HCT116 (cell line): ENCODE measurements at regions not wholly inside any gene's neighbourhood (a gene's known extent, or its start where the extent isn't known, plus 50 kb on each side); places are given as distances from the start of the nearest gene placed in this dataset.

Experiments used
- ATAC-seq: fragments of 200-7000 bp; cut with Tn5 transposase; 2 replicates; pipeline ENCODE4 v1.9.1; 2020; ENCODE audit warnings: mild to moderate bottlenecking, moderate library complexity
- BruUV-seq: library from RNA; stranded (reverse); fragments of 400-500 nt; replicated peaks from 2 replicates; lab custom pipeline; 2021; lab: Mats Ljungman, UMichigan
- CTCF ChIA-PET: fragments of 300-600 bp; sonication (Branson Sonifier 250); formaldehyde crosslinking; loops from one replicate; lab custom pipeline; 2021; ENCODE audit warnings: antibody characterized with exemption; lab: Charles Lee
- POLR2A ChIA-PET: fragments of 300-600, 350-600 bp; sonication (Branson Sonifier 250); formaldehyde crosslinking; loops from one replicate; lab custom pipeline; 2021; ENCODE audit warnings: antibody characterized with exemption; lab: Charles Lee
- RAD21 ChIA-PET, 2 experiments: fragments of 300-600 bp; sonication (Branson Sonifier 250); formaldehyde crosslinking; loops; one replicate each; lab custom pipeline; 2023; ENCODE audit warnings: low total read pairs in 2 of 2; ENCODE audit not compliant: uncharacterized antibody in 2 of 2, unreplicated experiment in 2 of 2, low non-redundant PET in 1 of 2; lab: Charles Lee
- DNase-seq: peaks from one replicate; pipeline ENCODE4 v3.0.0-alpha.2; 2010; ENCODE audit warnings: low read depth, low spot score
- H2AFZ ChIP-seq: fragments of 200-600 bp; shearing (Covaris generic), sonication (generic); 2 replicates; pipeline ENCODE4 v1.6.1; 2017; ENCODE audit warnings: low read depth, mixed run types, mixed read lengths, antibody characterized with exemption, low read length; ENCODE audit not compliant: poor library complexity, severe bottlenecking
- H3K27ac ChIP-seq: 2 replicates; pipeline ENCODE4 v1.5.1; 2012; ENCODE audit warnings: low read depth, low read length
- H3K27me3 ChIP-seq: fragments of 200-600 bp; sonication (generic); 2 replicates; pipeline ENCODE4 v1.6.1; 2016; ENCODE audit warnings: mixed run types, low read length, mixed read lengths; ENCODE audit not compliant: insufficient read depth
- H3K36me3 ChIP-seq, 2 experiments: fragments of 200-500 bp in 1 of 2; fragments of 200-600 bp in 1 of 2; sonication (Bioruptor generic) in 1 of 2; sonication (generic) in 1 of 2; 2 replicates each; pipeline versions ENCODE4 v1.5.1 to v1.6.1; 2014 to 2016; ENCODE audit warnings: low read length in 2 of 2, inconsistent platforms in 1 of 2, mixed read lengths in 1 of 2, mixed run types in 1 of 2; ENCODE audit not compliant: insufficient read depth in 2 of 2, control insufficient read depth in 1 of 2
- H3K4me1 ChIP-seq, 2 experiments: fragments of 200-600 bp in 1 of 2; sonication (generic) in 1 of 2; 2 replicates each; pipeline versions ENCODE4 v1.5.1 to v1.6.1; 2012 to 2017; ENCODE audit warnings: low read length in 2 of 2, inconsistent platforms in 1 of 2, mild to moderate bottlenecking in 1 of 2, mixed read lengths in 1 of 2, mixed run types in 1 of 2, moderate library complexity in 1 of 2; ENCODE audit not compliant: insufficient read depth in 2 of 2, control insufficient read depth in 1 of 2
- H3K4me2 ChIP-seq: fragments of 200-600 bp; sonication (generic); 2 replicates; pipeline ENCODE4 v1.6.1; 2017; ENCODE audit warnings: mixed run types, low read length, mixed read lengths
- H3K4me3 ChIP-seq, 2 experiments: fragments of 200-600 bp in 1 of 2; sonication (generic) in 1 of 2; replicated peaks in 1 of 2; 2 replicates each; pipeline ENCODE4 v1.5.1; 2011 to 2016; ENCODE audit warnings: low read length in 2 of 2, control low read depth in 1 of 2, low read depth in 1 of 2, mild to moderate bottlenecking in 1 of 2, mixed read lengths in 1 of 2, mixed run types in 1 of 2
- H3K79me2 ChIP-seq: fragments of 200-600 bp; sonication (generic); 2 replicates; pipeline ENCODE4 v1.6.1; 2017; ENCODE audit warnings: mild to moderate bottlenecking, mixed run types, low read length, moderate library complexity, mixed read lengths; ENCODE audit not compliant: insufficient read depth
- H3K9ac ChIP-seq: fragments of 200-600 bp; sonication (generic); 2 replicates; pipeline ENCODE4 v1.6.1; 2016; ENCODE audit warnings: low read length, mixed read lengths
- H3K9me2 ChIP-seq: fragments of 200-600 bp; sonication (generic), shearing (Covaris generic); 2 replicates; pipeline ENCODE4 v1.6.1; 2017; ENCODE audit warnings: mixed run types, mild to moderate bottlenecking, moderate library complexity; ENCODE audit not compliant: insufficient read depth
- H3K9me3 ChIP-seq, 2 experiments: fragments of 200-500 bp in 1 of 2; fragments of 200-600 bp in 1 of 2; sonication (Bioruptor generic) in 1 of 2; sonication (generic) in 1 of 2; 2 replicates each; pipeline ENCODE4 v1.6.1; 2014 to 2017; ENCODE audit warnings: low read length in 2 of 2, mixed read lengths in 2 of 2, inconsistent platforms in 1 of 2, low read depth in 1 of 2, mild to moderate bottlenecking in 1 of 2, mixed run types in 1 of 2, moderate library complexity in 1 of 2; ENCODE audit not compliant: control insufficient read depth in 1 of 2, insufficient read depth in 1 of 2
- H4K20me1 ChIP-seq: fragments of 200-600 bp; sonication (generic), shearing (Covaris generic); 2 replicates; pipeline ENCODE4 v1.6.1; 2017; ENCODE audit warnings: mixed run types, mild to moderate bottlenecking, moderate library complexity; ENCODE audit not compliant: insufficient read depth
- CEBPB ChIP-seq: IDR thresholded peaks from 2 replicates; pipeline ENCODE4 v1.6.1; 2012; ENCODE audit warnings: low read depth
- RAD21 ChIP-seq: IDR thresholded peaks from 2 replicates; pipeline ENCODE4 v1.6.1; 2012; ENCODE audit warnings: low read depth, mild to moderate bottlenecking
- REST ChIP-seq: IDR thresholded peaks from 2 replicates; pipeline ENCODE4 v1.6.1; 2012; ENCODE audit warnings: low read depth
- YY1 ChIP-seq: IDR thresholded peaks from 2 replicates; pipeline ENCODE4 v1.6.1; 2011; ENCODE audit warnings: low read length, low read depth, moderate library complexity, mild to moderate bottlenecking; ENCODE audit not compliant: insufficient replicate concordance; ENCODE audit errors: extremely low read depth
- ZFX ChIP-seq: fragments of 450-650 bp; IDR thresholded peaks from 2 replicates; pipeline ENCODE4 v1.6.1; 2017
- ZNF274 ChIP-seq: fragments of 200-500 bp; sonication (Bioruptor generic); IDR thresholded peaks from 2 replicates; pipeline ENCODE4 v1.6.1; 2014; ENCODE audit warnings: mild to moderate bottlenecking, low read depth, low read length, inconsistent platforms
- intact Hi-C: fragments of 100-400 bp; cut with micrococcal nuclease; formaldehyde crosslinking; loops from 2 replicates; pipeline ENCODE4 v1.10.0; 2022

GRCh38 chr1:217010253-217010652 lies 287.0 kb upstream of the ESRRG start:
- no peak for TF ChIP-seq YY1
- TF ChIP-seq CEBPB = no peak
- TF ChIP-seq ZNF274 = no peak
- TF ChIP-seq ZFX = no peak
- TF ChIP-seq, all 23 proteins: peak for 0
- no peaks in the 10 kb centered on the region for H3K27me3 ChIP-seq
- H3K79me2 ChIP-seq = no peaks in the 10 kb centered on the region
- BruUV-seq = no TSS peak
- H2AFZ ChIP-seq = no peak overlapping the region
- H3K27ac ChIP-seq = no peak overlapping the region
- no peak overlapping the region for H3K4me3 ChIP-seq
- DNase-seq = no peak
- no peak overlapping the region for H3K9ac ChIP-seq
- no peaks in the 10 kb centered on the region for H3K9me3 ChIP-seq
- ChIA-PET RAD21 (no interaction called here), CTCF (no interaction called here), POLR2A (no interaction called here)
- H3K36me3 ChIP-seq = no peaks in the 10 kb centered on the region
- H3K4me1 ChIP-seq = no peaks in the 10 kb centered on the region
- no peak overlapping the region for H3K4me2 ChIP-seq
- H4K20me1 ChIP-seq = no peaks in the 10 kb centered on the region
- intact Hi-C loops = no loop called here
- no peak for ATAC-seq
- no peaks in the 10 kb centered on the region for H3K9me2 ChIP-seq

DNA sequence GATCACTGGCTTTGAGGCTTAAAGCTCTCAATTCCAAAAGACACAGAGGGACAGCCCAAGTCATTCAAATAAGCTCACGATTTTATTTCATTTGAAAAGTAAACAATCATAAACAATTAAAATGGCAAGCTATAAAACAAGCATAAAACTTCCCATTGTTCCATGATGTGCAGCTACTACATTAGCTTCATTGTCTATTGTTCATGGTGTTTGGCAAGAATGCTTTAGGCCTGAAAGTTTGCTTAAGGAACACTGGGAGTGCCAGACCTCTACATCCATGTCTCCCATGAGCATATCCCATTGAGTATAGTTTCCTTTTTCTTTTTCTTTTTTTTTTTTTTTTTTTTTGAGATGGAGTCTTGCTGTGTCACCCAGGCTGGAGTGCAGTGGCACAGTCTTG lies 286.1 kb upstream of the ESRRG start:
- no peak for ATAC-seq
- DNase-seq = no peak
- BruUV-seq = no TSS peak
- H3K9me3 ChIP-seq = no peaks in the 10 kb centered on the region
- RAD21 ChIA-PET = no interaction called here
- H3K4me1 ChIP-seq = no peaks in the 10 kb centered on the region
- no peaks in the 10 kb centered on the region for H3K79me2 ChIP-seq
- H2AFZ ChIP-seq = no peak overlapping the region
- H3K36me3 ChIP-seq = no peaks in the 10 kb centered on the region
- intact Hi-C loops = no loop called here
- no peaks in the 10 kb centered on the region for H3K9me2 ChIP-seq
- no peak overlapping the region for H3K4me2 ChIP-seq
- no peaks in the 10 kb centered on the region for H4K20me1 ChIP-seq
- no peaks in the 10 kb centered on the region for H3K27me3 ChIP-seq
- H3K27ac ChIP-seq = no peak overlapping the region
- CTCF ChIA-PET = no interaction called here
- no peak overlapping the region for H3K9ac ChIP-seq
- TF ChIP-seq REST = no peak
- TF ChIP-seq RAD21 = no peak
- TF ChIP-seq, all 23 proteins: peak for 0
- POLR2A ChIA-PET = no interaction called here
- no peak overlapping the region for H3K4me3 ChIP-seq
